Adrenal gland (tissue), 9 donors: ENCODE measurements at regions not wholly inside any gene's neighbourhood (a gene's known extent, or its start where the extent isn't known, plus 50 kb on each side); places are given as distances from the start of the nearest gene placed in this dataset.
"Not testable (repeated sequence)": the region's sequence is repeated elsewhere in the genome, so short reads cannot be mapped to it uniquely, and the experiment has no call there.

ENCODE experiments used
- DNase-seq, 7 donors: peaks; one replicate each; pipeline ENCODE4 v3.0.0-alpha.2; 2019 to 2020
- H3K27ac ChIP-seq, 5 donors: fragments of 200-600 bp; sonication (generic) in 4 of 5; 1 replicate in 3 of 5; 2 replicates in 2 of 5; pipeline versions ENCODE4 v1.5.1 to v1.8.0; 2016 to 2020; ENCODE audit warnings: mild to moderate bottlenecking in 1 of 5
- H3K27me3 ChIP-seq: fragments of 200-600 bp; 2 replicates; pipeline ENCODE4 v1.8.0; 2021
- H3K36me3 ChIP-seq, 2 donors: fragments of 200-600 bp; replicated peaks in 1 of 2; 1 replicate in 1 of 2; 2 replicates in 1 of 2; pipeline versions ENCODE4 v1.5.1 to v1.8.0; 2018 to 2022
- H3K4me1 ChIP-seq, 2 donors: fragments of 200-600 bp; replicated peaks in 1 of 2; 1 replicate in 1 of 2; 2 replicates in 1 of 2; pipeline versions ENCODE4 v1.5.1 to v1.8.0; 2018 to 2021
- H3K4me3 ChIP-seq, 4 donors: fragments of 200-600 bp; sonication (generic) in 3 of 4; one replicate each; pipeline ENCODE4 v1.5.1; 2016 to 2018
- H3K9me3 ChIP-seq, 3 donors: fragments of 200-600 bp; sonication (generic) in 1 of 3; replicated peaks in 1 of 3; 1 replicate in 2 of 3; 2 replicates in 1 of 3; pipeline versions ENCODE4 v1.5.1 to v1.8.0; 2016 to 2021
- CTCF ChIP-seq, 6 experiments: fragments of 450-650 bp in 4 of 6; fragments of 200-600 bp in 2 of 6; sonication (generic) in 1 of 6; IDR thresholded peaks; 1 replicate in 5 of 6; 2 replicates in 1 of 6; pipeline versions ENCODE4 v1.5.1 to v1.8.0; 2016 to 2021; ENCODE audit warnings: antibody characterized with exemption in 6 of 6, mild to moderate bottlenecking in 2 of 6, moderate library complexity in 1 of 6
- POLR2A ChIP-seq, 2 donors: fragments of 450-650 bp; IDR thresholded peaks; one replicate each; pipeline ENCODE4 v1.6.1; 2017; ENCODE audit warnings: antibody characterized with exemption in 2 of 2, mild to moderate bottlenecking in 2 of 2, moderate library complexity in 1 of 2
- WGBS, 4 donors: extraction: QIAGEN DNeasy Blood & Tissue Kit in 2 of 4; methylation state at CpG; one replicate each; pipeline versions ENCODE4 v1.1.5 to v1.1.7; 2013 to 2017; 5-methylcytosine and 5-hydroxymethylcytosine counted together
- intact Hi-C, 2 donors: fragments of 100-400 bp; cut with DNase I; formaldehyde crosslinking; loops; one replicate each; pipeline versions ENCODE4 v1.14.1 to v1.15.0; 2022 to 2023
- donor health status: healthy with polysubstance abuse.
- donor health status: Bipolar disorder and iron deficiency.
- donor health status: DM: yes; HTN: yes; CAD: no.
- donor health status: DM: no; HTN: no; CAD: no.
- donor health status: DM: no; HTN: no; CAD: no.

- no peaks in the 10 kb centered on the region for H3K27me3 ChIP-seq
- intact Hi-C loops = no loop called here
- no peaks in the 10 kb centered on the region for H3K36me3 ChIP-seq
- WGBS, 4 donors = 84 to 89% (median 87%) methylated on average over 3 of the region's 3 CpGs
- no peak overlapping the region for H3K27ac ChIP-seq
- no peaks in the 10 kb centered on the region for H3K4me1 ChIP-seq
- no peak overlapping the region for H3K4me3 ChIP-seq
- TF ChIP-seq CTCF (IDR thresholded peaks at IDR 0.05) = no peak
- H3K9me3 ChIP-seq = no peaks in the 10 kb centered on the region
- no peak for DNase-seq
Measured at GRCh38 chr12:46686267-46686942, 139.4 kb downstream of the SLC38A4 start.

GRCh38 chr12:46684243-46684642, 141.6 kb downstream of the SLC38A4 start:
- 92 to 95% (median 93%) methylated on average over 3 of the region's 3 CpGs for WGBS, 4 donors
- H3K4me3 ChIP-seq, H3K27ac ChIP-seq, intact Hi-C loops, H3K4me1 ChIP-seq, H3K9me3 ChIP-seq, DNase-seq, H3K27me3 ChIP-seq, H3K36me3 ChIP-seq: not testable (repeated sequence)

DNA sequence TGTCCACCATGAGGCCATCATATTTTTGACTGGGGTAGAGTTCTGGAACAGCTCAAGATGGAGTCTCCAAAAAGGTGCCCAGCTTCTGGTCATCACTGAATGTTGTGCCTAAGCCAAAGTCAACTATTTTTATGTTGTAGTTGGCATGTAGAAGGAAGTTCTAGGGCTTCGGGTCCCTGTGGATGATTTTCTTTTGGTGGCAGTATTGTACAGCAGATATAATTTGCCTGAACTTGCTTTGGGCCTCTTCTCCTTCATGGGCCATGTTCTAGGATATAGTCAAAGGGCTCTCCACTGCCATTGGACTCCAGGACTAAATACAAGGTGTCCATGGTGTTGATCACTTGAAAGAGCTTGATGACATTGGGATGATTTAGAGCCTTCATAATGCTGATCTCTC, 143.6 kb downstream of the SLC38A4 start:
- Histone ChIP-seq H3K9me3 (no peaks in the 10 kb centered on the region), H3K4me3 (no peak overlapping the region), H3K36me3 (no peaks in the 10 kb centered on the region), H3K4me1 (no peaks in the 10 kb centered on the region), H3K27ac (no peak overlapping the region), H3K27me3 (no peaks in the 10 kb centered on the region)
- no peak for TF ChIP-seq CTCF (IDR thresholded peaks at IDR 0.05)
- TF ChIP-seq POLR2A (IDR thresholded peaks at IDR 0.05) = no peak
- WGBS, 4 donors = 89 to 100% (median 95%) methylated on average over 1 of the region's 1 CpG
- intact Hi-C loops = no loop called here
- DNase-seq = no peak

DNA sequence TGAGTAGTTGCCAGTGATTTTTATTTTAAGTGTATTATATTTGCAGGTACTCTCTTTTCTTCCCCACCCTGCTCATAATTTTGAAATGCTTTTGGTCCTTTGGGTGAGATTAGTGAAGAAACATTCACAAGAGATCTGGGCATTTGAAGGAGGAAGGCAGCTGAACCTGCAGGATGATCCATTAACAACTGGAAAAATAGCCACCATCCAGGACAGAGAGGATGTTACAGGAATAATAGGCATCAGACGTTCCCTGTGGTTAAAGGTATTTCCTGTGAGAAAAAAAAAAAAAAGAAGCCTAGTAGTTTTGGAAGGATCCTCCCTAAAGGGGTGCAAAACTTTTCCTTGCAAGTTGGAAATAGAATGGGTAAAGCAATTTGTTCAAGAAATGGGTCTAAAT, 145.3 kb downstream of the SLC38A4 start:
- Histone ChIP-seq H3K9me3 (no peaks in the 10 kb centered on the region), H3K4me1 (no peaks in the 10 kb centered on the region), H3K4me3 (no peak overlapping the region), H3K27ac (no peak overlapping the region), H3K36me3 (no peaks in the 10 kb centered on the region), H3K27me3 (no peaks in the 10 kb centered on the region)
- TF ChIP-seq CTCF (IDR thresholded peaks at IDR 0.05) (no peak), POLR2A (IDR thresholded peaks at IDR 0.05) (no peak)
- intact Hi-C loops = no loop called here
- no peak for DNase-seq
- WGBS, 4 donors = 6 to 38% (median 19%) methylated on average over 1 of the region's 1 CpG

DNA sequence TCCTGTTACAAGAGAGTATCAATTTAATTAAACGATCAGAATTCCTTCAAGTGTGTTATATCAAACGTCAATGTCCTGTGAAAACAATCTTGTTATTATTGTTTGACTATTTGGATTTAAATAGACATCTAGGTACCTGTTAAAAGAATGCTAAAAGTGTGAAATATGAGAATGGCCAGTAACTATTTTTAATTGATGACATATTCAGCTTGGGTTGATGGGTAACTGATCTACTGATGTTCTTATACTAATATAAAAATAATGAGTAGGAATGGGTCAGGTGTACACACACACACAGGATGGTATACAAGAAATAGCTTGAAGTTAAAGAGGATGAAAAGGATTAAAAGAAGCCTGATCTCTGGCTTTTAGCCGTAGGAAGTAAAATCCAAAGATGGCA, 146.0 kb downstream of the SLC38A4 start:
- TF ChIP-seq POLR2A (IDR thresholded peaks at IDR 0.05) (no peak), CTCF (IDR thresholded peaks at IDR 0.05) (no peak)
- Histone ChIP-seq H3K27me3 (no peaks in the 10 kb centered on the region), H3K36me3 (no peaks in the 10 kb centered on the region), H3K4me3 (no peak overlapping the region), H3K27ac (no peak overlapping the region), H3K9me3 (no peaks in the 10 kb centered on the region), H3K4me1 (no peaks in the 10 kb centered on the region)
- WGBS, 4 donors = 41 to 60% (median 56%) methylated on average over 3 of the region's 3 CpGs
- intact Hi-C loops = loop anchor here (5.0 to 10.0 kb wide), 3 partner anchors 253 to 345 kb away; no protein-coding TSS in a partner anchor
- no peak for DNase-seq
